ENCODE measurements at regions not wholly inside any gene's neighbourhood (a gene's known extent, or its start where the extent isn't known, plus 50 kb on each side); places are given as distances from the start of the nearest gene placed in this dataset.

DNA sequence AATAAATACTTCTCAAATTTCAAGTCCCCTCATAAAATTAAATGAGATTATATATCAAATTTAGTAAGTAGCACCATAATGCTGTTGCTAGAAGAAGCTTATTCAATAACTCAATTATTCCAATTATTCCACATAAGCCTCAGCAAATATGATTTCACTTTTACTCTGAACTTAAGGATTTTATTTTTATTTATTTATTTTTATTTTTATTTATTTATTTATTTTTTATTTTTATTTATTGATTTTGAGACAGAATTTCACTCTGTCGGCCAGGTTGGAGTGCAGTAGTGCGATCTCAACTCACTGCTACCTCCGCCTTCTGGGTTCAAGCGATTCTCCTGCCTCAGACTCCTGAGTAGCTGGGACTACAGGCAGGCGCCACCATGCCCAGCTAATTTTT, 1308.3 kb upstream of the CDH9 start:
- Histone ChIP-seq H3K9me3 (ENCODE audit: control insufficient read depth, low read depth, low read length) (no peaks in the 10 kb centered on the region), H3K23me2 (ENCODE audit: insufficient read length, low read depth, low read length, poor library complexity, severe bottlenecking) (no peaks in the 10 kb centered on the region), H2AFZ (ENCODE audit: low read length) (no peak overlapping the region), H3K56ac (ENCODE audit: insufficient read length, low read depth, low read length) (no peak overlapping the region), H3K4ac (ENCODE audit: low read depth, low read length) (no peak overlapping the region), H2BK120ac (ENCODE audit: low read depth, low read length, poor library complexity, severe bottlenecking) (no peak overlapping the region), H3K18ac (ENCODE audit: insufficient read length, low read depth, low read length) (no peak overlapping the region), H3K23ac (ENCODE audit: insufficient read length, low read depth, low read length) (no peak overlapping the region), H3K4me1 (ENCODE audit: insufficient read depth, low read length) (no peaks in the 10 kb centered on the region), H3K79me1 (ENCODE audit: insufficient read depth, low read depth, low read length, poor library complexity, severe bottlenecking) (no peaks in the 10 kb centered on the region), H3K4me2 (ENCODE audit: insufficient read depth, insufficient read length, low read length) (no peak overlapping the region), H4K8ac (replicated peaks; ENCODE audit: insufficient read length, low read depth, low read length) (no peak overlapping the region), H3K79me2 (ENCODE audit: insufficient read depth, low read length) (no peaks in the 10 kb centered on the region), H2BK5ac (ENCODE audit: insufficient read length, low read length) (no peak overlapping the region), H4K91ac (ENCODE audit: insufficient read length, low read depth, low read length) (no peak overlapping the region), H4K20me1 (ENCODE audit: control insufficient read depth, insufficient read depth, insufficient read length) (no peaks in the 10 kb centered on the region), H3K9ac (ENCODE audit: extremely low read depth, insufficient read length, low read length) (no peak overlapping the region), H3K14ac (ENCODE audit: insufficient read depth, low read length) (no peak overlapping the region), H2AK5ac (ENCODE audit: insufficient read length, low read length) (no peak overlapping the region), H2BK15ac (ENCODE audit: low read depth, low read length) (no peak overlapping the region), H3K27ac (ENCODE audit: insufficient read length, low read depth, low read length) (no peak overlapping the region), H3K27me3 (ENCODE audit: insufficient read depth, low read length) (no peaks in the 10 kb centered on the region), H2BK20ac (ENCODE audit: low read depth, low read length, poor library complexity, severe bottlenecking) (no peak overlapping the region), H4K5ac (ENCODE audit: insufficient read length, low read depth, low read length) (no peak overlapping the region), H2BK12ac (ENCODE audit: insufficient read length, low read depth, low read length) (no peak overlapping the region), H3T11ph (ENCODE audit: low read length) (no peak overlapping the region)
- Mint-ChIP-seq H3K27ac (no peak overlapping the region), H3K27me3 (ENCODE audit: low read depth) (no peaks in the 10 kb centered on the region), H3K9me3 (peaks cover 7 to 15% of the 10 kb centered on the region in 2 experiments; a peak in 4 of 5 replicates), H3K36me3 (ENCODE audit: insufficient read depth in 1 of 3, low read depth in 3 of 3) (peaks cover 0 to 14% (median 3%) of the 10 kb centered on the region in 3 experiments; a peak in 5 of 7 replicates), H3K4me3 (no peak overlapping the region), H3K4me1 (no peaks in the 10 kb centered on the region)
- no peak for DNase-seq
- TF ChIP-seq, protein P1, sequence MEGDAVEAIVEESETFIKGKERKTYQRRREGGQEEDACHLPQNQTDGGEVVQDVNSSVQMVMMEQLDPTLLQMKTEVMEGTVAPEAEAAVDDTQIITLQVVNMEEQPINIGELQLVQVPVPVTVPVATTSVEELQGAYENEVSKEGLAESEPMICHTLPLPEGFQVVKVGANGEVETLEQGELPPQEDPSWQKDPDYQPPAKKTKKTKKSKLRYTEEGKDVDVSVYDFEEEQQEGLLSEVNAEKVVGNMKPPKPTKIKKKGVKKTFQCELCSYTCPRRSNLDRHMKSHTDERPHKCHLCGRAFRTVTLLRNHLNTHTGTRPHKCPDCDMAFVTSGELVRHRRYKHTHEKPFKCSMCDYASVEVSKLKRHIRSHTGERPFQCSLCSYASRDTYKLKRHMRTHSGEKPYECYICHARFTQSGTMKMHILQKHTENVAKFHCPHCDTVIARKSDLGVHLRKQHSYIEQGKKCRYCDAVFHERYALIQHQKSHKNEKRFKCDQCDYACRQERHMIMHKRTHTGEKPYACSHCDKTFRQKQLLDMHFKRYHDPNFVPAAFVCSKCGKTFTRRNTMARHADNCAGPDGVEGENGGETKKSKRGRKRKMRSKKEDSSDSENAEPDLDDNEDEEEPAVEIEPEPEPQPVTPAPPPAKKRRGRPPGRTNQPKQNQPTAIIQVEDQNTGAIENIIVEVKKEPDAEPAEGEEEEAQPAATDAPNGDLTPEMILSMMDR (conservative IDR thresholded peaks at IDR 0.05) = no peak
- no CpG with 5 or more reads among the region's 5 CpGs for WGBS (ENCODE audit: extremely low coverage, insufficient read length, low lambda C conversion rate)

Measured in H9 (cell line).